ENCODE measurements at regions not wholly inside any gene's neighbourhood (a gene's known extent, or its start where the extent isn't known, plus 50 kb on each side); places are given as distances from the start of the nearest gene placed in this dataset.

DNA sequence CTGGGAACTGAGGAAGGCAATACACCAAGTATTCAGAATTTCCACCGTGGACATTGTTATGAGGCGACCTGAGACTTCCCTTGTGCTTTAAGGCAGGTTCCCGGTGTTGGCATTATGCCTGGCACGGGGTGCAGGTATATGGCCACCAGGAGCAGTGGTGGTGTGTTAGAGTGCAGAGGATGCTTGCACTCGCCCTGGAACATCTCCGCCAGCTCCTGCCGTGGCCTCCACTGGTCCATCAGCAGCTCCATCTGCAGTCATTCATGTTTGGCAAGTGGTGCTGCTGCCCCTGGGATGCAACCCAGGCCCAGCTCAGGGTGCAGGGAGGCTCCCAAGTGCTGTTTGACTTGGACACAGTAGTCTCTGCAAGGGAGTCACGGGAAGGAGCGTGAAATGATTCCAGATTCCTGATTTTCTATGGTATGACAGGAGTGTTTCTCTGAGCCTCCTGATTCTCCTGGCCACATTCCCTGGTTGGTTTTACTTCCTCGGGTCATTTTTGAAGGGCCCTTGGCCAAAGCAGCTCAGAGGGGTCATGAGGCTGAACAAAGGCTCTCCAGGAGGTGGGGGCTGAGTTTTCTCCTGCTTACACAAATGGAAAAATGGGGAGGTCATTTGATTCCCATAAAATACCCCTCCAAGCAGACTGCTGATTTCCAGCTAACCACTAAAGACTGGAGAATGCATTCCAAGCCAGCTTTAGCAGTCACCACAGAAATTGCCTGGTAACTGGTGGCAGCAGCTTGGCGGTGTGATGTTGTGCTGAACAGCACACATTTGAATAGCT lies 60.4 kb upstream of the PSEN2 start:
- H3K4me2 ChIP-seq (replicated peaks; ENCODE audit: low read depth, low read length, poor library complexity, severe bottlenecking): no peak overlapping the region
- 94% methylated on average over 10 of the region's 11 CpGs for WGBS (ENCODE audit: insufficient coverage)
- no peak overlapping the region for H3K27ac ChIP-seq (ENCODE audit: low read length in 2 of 2)
- H3K9me3 ChIP-seq (ENCODE audit: control extremely low read depth in 1 of 3, control insufficient read depth in 2 of 3, insufficient read depth in 1 of 3, low read length in 2 of 3): no peaks in the 10 kb centered on the region
- no peak overlapping the region for H3K4me3 Mint-ChIP-seq
- H3K4me1 Mint-ChIP-seq: no peaks in the 10 kb centered on the region
- no peak overlapping the region for H3K4me3 ChIP-seq (ENCODE audit: control extremely low read depth in 1 of 5, extremely low read depth in 1 of 5, insufficient read depth in 1 of 5, low read depth in 2 of 5, low read length in 4 of 5)
- TF ChIP-seq, protein P1, sequence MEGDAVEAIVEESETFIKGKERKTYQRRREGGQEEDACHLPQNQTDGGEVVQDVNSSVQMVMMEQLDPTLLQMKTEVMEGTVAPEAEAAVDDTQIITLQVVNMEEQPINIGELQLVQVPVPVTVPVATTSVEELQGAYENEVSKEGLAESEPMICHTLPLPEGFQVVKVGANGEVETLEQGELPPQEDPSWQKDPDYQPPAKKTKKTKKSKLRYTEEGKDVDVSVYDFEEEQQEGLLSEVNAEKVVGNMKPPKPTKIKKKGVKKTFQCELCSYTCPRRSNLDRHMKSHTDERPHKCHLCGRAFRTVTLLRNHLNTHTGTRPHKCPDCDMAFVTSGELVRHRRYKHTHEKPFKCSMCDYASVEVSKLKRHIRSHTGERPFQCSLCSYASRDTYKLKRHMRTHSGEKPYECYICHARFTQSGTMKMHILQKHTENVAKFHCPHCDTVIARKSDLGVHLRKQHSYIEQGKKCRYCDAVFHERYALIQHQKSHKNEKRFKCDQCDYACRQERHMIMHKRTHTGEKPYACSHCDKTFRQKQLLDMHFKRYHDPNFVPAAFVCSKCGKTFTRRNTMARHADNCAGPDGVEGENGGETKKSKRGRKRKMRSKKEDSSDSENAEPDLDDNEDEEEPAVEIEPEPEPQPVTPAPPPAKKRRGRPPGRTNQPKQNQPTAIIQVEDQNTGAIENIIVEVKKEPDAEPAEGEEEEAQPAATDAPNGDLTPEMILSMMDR (IDR thresholded peaks at IDR 0.05): no peak
- no peak for TF ChIP-seq EZH2 (IDR thresholded peaks at IDR 0.05; ENCODE audit: borderline replicate concordance, insufficient read depth, low read depth, low read length, poor library complexity, severe bottlenecking)
- ATAC-seq (ENCODE audit: low read depth) (no peak), DNase-seq (no peak)
- no peak overlapping the region for H2AFZ ChIP-seq (ENCODE audit: insufficient read depth, low read depth, low read length, poor library complexity, severe bottlenecking)
- H3K36me3 ChIP-seq (replicated peaks in 1 of 2; ENCODE audit: control extremely low read depth in 1 of 2, control insufficient read depth in 1 of 2, extremely low read depth in 1 of 2, insufficient read depth in 2 of 2, low read length in 1 of 2): no peaks in the 10 kb centered on the region
- CTCF ChIA-PET: interaction anchor here (1.2 kb wide), 1 partner anchor 36 kb away, joined by 3 read pairs; no protein-coding TSS in a partner anchor
- no peak overlapping the region for H3K9ac ChIP-seq (ENCODE audit: low read length)
- no peaks in the 10 kb centered on the region for H3K27me3 Mint-ChIP-seq
- H3K27me3 ChIP-seq (replicated peaks in 1 of 4; ENCODE audit: control extremely low read depth in 1 of 4, control insufficient read depth in 3 of 4, insufficient read depth in 4 of 4, low read length in 3 of 4): no peaks in the 10 kb centered on the region
- intact Hi-C loops (cut with micrococcal nuclease): no loop called here
- H4K20me1 ChIP-seq (ENCODE audit: control insufficient read depth, insufficient read depth, low read length, poor library complexity, severe bottlenecking): no peaks in the 10 kb centered on the region
- H3K27ac Mint-ChIP-seq: no peak overlapping the region
- no peaks in the 10 kb centered on the region for H3K4me1 ChIP-seq (ENCODE audit: control insufficient read depth in 2 of 2, insufficient read depth in 2 of 2, low read length in 2 of 2)
- H3K9me3 Mint-ChIP-seq (ENCODE audit: insufficient read depth): no peaks in the 10 kb centered on the region
- POLR2A ChIA-PET: no interaction called here
- no peaks in the 10 kb centered on the region for H3K79me2 ChIP-seq (ENCODE audit: control insufficient read depth, insufficient read depth, low read length)

DNA sequence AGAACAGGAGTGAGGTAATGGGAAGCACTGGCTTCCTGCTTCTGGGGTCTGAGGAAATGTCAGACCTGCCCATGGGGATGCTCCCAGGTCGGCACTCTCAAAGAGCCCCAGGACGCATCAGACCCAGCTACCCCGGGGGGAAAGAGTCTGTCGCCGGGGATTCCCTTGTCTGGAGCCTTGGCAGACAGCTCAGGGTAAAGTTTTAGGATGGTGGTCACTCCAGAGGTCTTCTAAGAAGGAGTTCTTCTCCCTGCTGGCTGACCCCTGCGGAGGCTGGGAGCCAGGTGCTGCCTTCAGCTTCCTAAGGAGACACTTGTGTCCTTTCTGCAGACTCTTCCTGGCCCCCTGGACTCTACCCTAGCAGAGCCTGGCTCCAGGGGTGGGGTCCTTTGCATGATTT lies 61.9 kb upstream of the PSEN2 start:
- no peaks in the 10 kb centered on the region for H3K36me3 ChIP-seq (replicated peaks in 1 of 2; ENCODE audit: control extremely low read depth in 1 of 2, control insufficient read depth in 1 of 2, extremely low read depth in 1 of 2, insufficient read depth in 2 of 2, low read length in 1 of 2)
- DNase-seq (no peak), ATAC-seq (ENCODE audit: low read depth) (no peak)
- H3K9ac ChIP-seq (ENCODE audit: low read length): no peak overlapping the region
- no peaks in the 10 kb centered on the region for H4K20me1 ChIP-seq (ENCODE audit: control insufficient read depth, insufficient read depth, low read length, poor library complexity, severe bottlenecking)
- Mint-ChIP-seq H3K9me3 (ENCODE audit: insufficient read depth) (no peaks in the 10 kb centered on the region), H3K4me1 (no peaks in the 10 kb centered on the region), H3K4me3 (no peak overlapping the region), H3K27me3 (no peaks in the 10 kb centered on the region), H3K27ac (no peak overlapping the region)
- no peaks in the 10 kb centered on the region for H3K4me1 ChIP-seq (ENCODE audit: control insufficient read depth in 2 of 2, insufficient read depth in 2 of 2, low read length in 2 of 2)
- no peak overlapping the region for H3K4me3 ChIP-seq (ENCODE audit: control extremely low read depth in 1 of 5, extremely low read depth in 1 of 5, insufficient read depth in 1 of 5, low read depth in 2 of 5, low read length in 4 of 5)
- no peak overlapping the region for H2AFZ ChIP-seq (ENCODE audit: insufficient read depth, low read depth, low read length, poor library complexity, severe bottlenecking)
- H3K27ac ChIP-seq (ENCODE audit: low read length in 2 of 2): no peak overlapping the region
- 93% methylated on average over 6 of the region's 6 CpGs for WGBS (ENCODE audit: insufficient coverage)
- no peaks in the 10 kb centered on the region for H3K27me3 ChIP-seq (replicated peaks in 1 of 4; ENCODE audit: control extremely low read depth in 1 of 4, control insufficient read depth in 3 of 4, insufficient read depth in 4 of 4, low read length in 3 of 4)
- no peaks in the 10 kb centered on the region for H3K79me2 ChIP-seq (ENCODE audit: control insufficient read depth, insufficient read depth, low read length)
- TF ChIP-seq, protein P1 (IDR thresholded peaks at IDR 0.05): no peak
- TF ChIP-seq EZH2 (IDR thresholded peaks at IDR 0.05; ENCODE audit: borderline replicate concordance, insufficient read depth, low read depth, low read length, poor library complexity, severe bottlenecking): no peak
- POLR2A ChIA-PET: no interaction called here
- intact Hi-C loops (cut with micrococcal nuclease): no loop called here
- CTCF ChIA-PET: no interaction called here
- no peaks in the 10 kb centered on the region for H3K9me3 ChIP-seq (ENCODE audit: control extremely low read depth in 1 of 3, control insufficient read depth in 2 of 3, insufficient read depth in 1 of 3, low read length in 2 of 3)
- H3K4me2 ChIP-seq (replicated peaks; ENCODE audit: low read depth, low read length, poor library complexity, severe bottlenecking): no peak overlapping the region

Measured in B cell (primary cell).